H1 (cell line): ENCODE measurements at regions not wholly inside any gene's neighbourhood (a gene's known extent, or its start where the extent isn't known, plus 50 kb on each side); places are given as distances from the start of the nearest gene placed in this dataset.

Source experiments
- CTCF ChIA-PET: fragments of 300-600 bp; sonication (Branson Sonifier 250); formaldehyde crosslinking; loops from one replicate; lab custom pipeline; 2021; ENCODE audit not compliant: partially characterized antibody; lab: Charles Lee
- POLR2A ChIA-PET: fragments of 300-600 bp; sonication (Branson Sonifier 250); formaldehyde crosslinking; loops from one replicate; lab custom pipeline; 2021; ENCODE audit warnings: inconsistent platforms; ENCODE audit not compliant: partially characterized antibody; lab: Charles Lee
- DNase-seq, 2 experiments: peaks; one replicate each; pipeline versions ENCODE4 v3.0.0 to v3.0.0-alpha.2; 2010 to 2022; ENCODE audit warnings: low spot score in 2 of 2, low read depth in 1 of 2, mixed read lengths in 1 of 2
- FAIRE-seq: peaks from 2 replicates; lab custom pipeline; 2011; peaks lifted over from hg19 to GRCh38; lab: Jason Lieb, UNC
- H2AFZ ChIP-seq: 2 replicates; pipeline ENCODE4 v1.8.1; 2012; ENCODE audit warnings: low read length, inconsistent platforms
- H2AK5ac ChIP-seq: 2 replicates; pipeline ENCODE4 v1.6.1; 2013; ENCODE audit warnings: low read depth, low read length
- H2BK120ac ChIP-seq: replicated peaks from 2 replicates; pipeline ENCODE3; 2013; ENCODE audit warnings: low read depth, low read length, inconsistent platforms
- H2BK12ac ChIP-seq: 2 replicates; pipeline ENCODE4 v1.6.1; 2013; ENCODE audit warnings: low read depth, low read length
- H2BK15ac ChIP-seq: 2 replicates; pipeline ENCODE4 v1.6.1; 2013; ENCODE audit warnings: low read length
- H2BK20ac ChIP-seq: 2 replicates; pipeline ENCODE4 v1.6.1; 2013; ENCODE audit warnings: low read length
- H2BK5ac ChIP-seq: 2 replicates; pipeline ENCODE4 v1.6.1; 2013; ENCODE audit warnings: low read depth, low read length
- H3K14ac ChIP-seq: 2 replicates; pipeline ENCODE4 v1.6.1; 2013; ENCODE audit warnings: inconsistent platforms; ENCODE audit not compliant: insufficient read length
- H3K18ac ChIP-seq: 2 replicates; pipeline ENCODE4 v1.6.1; 2013; ENCODE audit warnings: low read length; ENCODE audit errors: extremely low read depth
- H3K23ac ChIP-seq: 2 replicates; pipeline ENCODE4 v1.6.1; 2013; ENCODE audit warnings: inconsistent platforms; ENCODE audit not compliant: insufficient read length
- H3K23me2 ChIP-seq: 2 replicates; pipeline ENCODE4 v1.6.1; 2013; ENCODE audit warnings: low read depth, low read length
- H3K27ac ChIP-seq: 2 replicates; pipeline ENCODE4 v1.6.1; 2011; ENCODE audit warnings: low read depth, low read length, inconsistent platforms
- H3K27me3 ChIP-seq, 4 experiments: replicated peaks in 1 of 4; 1 replicate in 1 of 4; 2 replicates in 3 of 4; pipeline versions ENCODE4 v1.6.1 to v1.8.1; 2011 to 2013; ENCODE audit warnings: low read length in 3 of 4, mild to moderate bottlenecking in 3 of 4, inconsistent platforms in 2 of 4, mixed read lengths in 2 of 4, moderate library complexity in 1 of 4; ENCODE audit not compliant: control insufficient read depth in 3 of 4, insufficient read depth in 3 of 4; ENCODE audit errors: extremely low read depth in 1 of 4
- H3K36me3 ChIP-seq, 4 experiments: 2 replicates each; pipeline versions ENCODE4 v1.6.1 to v1.8.1; 2011 to 2013; ENCODE audit warnings: mild to moderate bottlenecking in 4 of 4, low read length in 3 of 4, moderate library complexity in 2 of 4, control low read depth in 1 of 4, inconsistent platforms in 1 of 4; ENCODE audit not compliant: insufficient read depth in 4 of 4, control insufficient read depth in 2 of 4
- H3K4ac ChIP-seq: replicated peaks from 2 replicates; pipeline ENCODE3; 2013; ENCODE audit warnings: low read length, low read depth, mixed read lengths, inconsistent platforms; ENCODE audit not compliant: insufficient read length
- H3K4me1 ChIP-seq, 4 experiments: replicated peaks in 1 of 4; 1 replicate in 1 of 4; 2 replicates in 3 of 4; pipeline versions ENCODE4 v1.6.1 to v1.8.1; 2011 to 2013; ENCODE audit warnings: low read length in 3 of 4, inconsistent platforms in 2 of 4, mixed read lengths in 1 of 4; ENCODE audit not compliant: insufficient read depth in 4 of 4, control insufficient read depth in 3 of 4
- H3K4me2 ChIP-seq, 2 experiments: 2 replicates each; pipeline versions ENCODE4 v1.6.1 to v1.8.1; 2011 to 2013; ENCODE audit warnings: low read depth in 2 of 2, low read length in 2 of 2, control low read depth in 1 of 2, inconsistent platforms in 1 of 2, mild to moderate bottlenecking in 1 of 2; ENCODE audit not compliant: insufficient read depth in 1 of 2
- H3K4me3 ChIP-seq, 4 experiments: fragments of 200-600, 300-600 bp in 1 of 4; sonication (generic), shearing (Covaris generic), sonication (Bioruptor Twin) in 1 of 4; 2 replicates each; pipeline versions ENCODE4 v1.5.1 to v1.8.1; 2011 to 2016; ENCODE audit warnings: low read length in 4 of 4, low read depth in 3 of 4, control low read depth in 2 of 4, inconsistent platforms in 2 of 4, mild to moderate bottlenecking in 2 of 4, mixed read lengths in 1 of 4, moderate library complexity in 1 of 4; ENCODE audit not compliant: insufficient read depth in 2 of 4; ENCODE audit errors: extremely low read depth in 1 of 4
- H3K56ac ChIP-seq: replicated peaks from 2 replicates; pipeline ENCODE3; 2013; ENCODE audit warnings: low read depth, mild to moderate bottlenecking, mixed read lengths, low read length, inconsistent platforms; ENCODE audit not compliant: insufficient read length
- H3K79me1 ChIP-seq: 2 replicates; pipeline ENCODE4 v1.6.1; 2013; ENCODE audit warnings: low read depth, low read length, control low read depth
- H3K79me2 ChIP-seq, 2 experiments: 2 replicates each; pipeline versions ENCODE4 v1.6.1 to v1.8.1; 2012 to 2013; ENCODE audit warnings: low read length in 2 of 2, mild to moderate bottlenecking in 2 of 2, inconsistent platforms in 1 of 2; ENCODE audit not compliant: insufficient read depth in 2 of 2, control insufficient read depth in 1 of 2
- H3K9ac ChIP-seq, 4 experiments: replicated peaks in 1 of 4; 1 replicate in 1 of 4; 2 replicates in 3 of 4; pipeline versions ENCODE4 v1.6.1 to v1.8.1; 2011 to 2013; ENCODE audit warnings: low read depth in 3 of 4, low read length in 3 of 4, control low read depth in 2 of 4, mild to moderate bottlenecking in 2 of 4, moderate library complexity in 2 of 4, inconsistent platforms in 1 of 4; ENCODE audit errors: extremely low read depth in 1 of 4
- H3K9me3 ChIP-seq, 2 experiments: 2 replicates each; pipeline versions ENCODE4 v1.6.1 to v1.8.1; 2012 to 2013; ENCODE audit warnings: mild to moderate bottlenecking in 2 of 2, moderate library complexity in 2 of 2, control low read depth in 1 of 2, inconsistent platforms in 1 of 2, low read depth in 1 of 2, low read length in 1 of 2, mixed read lengths in 1 of 2; ENCODE audit not compliant: insufficient read depth in 2 of 2
- H4K20me1 ChIP-seq, 2 experiments: replicated peaks in 1 of 2; 2 replicates each; pipeline versions ENCODE3 to v1.8.1; 2011 to 2013; ENCODE audit warnings: inconsistent platforms in 2 of 2, low read length in 2 of 2, mild to moderate bottlenecking in 1 of 2; ENCODE audit not compliant: insufficient read depth in 2 of 2, control insufficient read depth in 1 of 2
- H4K5ac ChIP-seq: 2 replicates; pipeline ENCODE4 v1.6.1; 2013; ENCODE audit warnings: low read length, low read depth, mixed read lengths, inconsistent platforms; ENCODE audit not compliant: insufficient read length
- H4K8ac ChIP-seq: 2 replicates; pipeline ENCODE4 v1.8.0; 2013; ENCODE audit warnings: mild to moderate bottlenecking, moderate library complexity, low read length, inconsistent platforms; ENCODE audit not compliant: insufficient read depth; ENCODE audit errors: extremely low read depth
- H4K91ac ChIP-seq: replicated peaks from 2 replicates; pipeline ENCODE3; 2013; ENCODE audit warnings: low read length, mixed read lengths, inconsistent platforms; ENCODE audit not compliant: insufficient read length
- KDM4A ChIP-seq: IDR thresholded peaks from one replicate; pipeline ENCODE4 v1.7.1; 2012; ENCODE audit warnings: low read depth, mild to moderate bottlenecking, moderate library complexity, low read length, inconsistent platforms; ENCODE audit not compliant: severe bottlenecking
- POLR2AphosphoS5 ChIP-seq: IDR thresholded peaks from 2 replicates; pipeline ENCODE4 v1.6.1; 2011; ENCODE audit warnings: low read depth, low read length
- RAD21 ChIP-seq, 2 experiments: IDR thresholded peaks in 1 of 2; conservative IDR thresholded peaks in 1 of 2; 2 replicates each; pipeline ENCODE4 v1.6.1; 2011; ENCODE audit warnings: low read depth in 2 of 2, low read length in 2 of 2, improper control_type of control experiment in 1 of 2, inconsistent platforms in 1 of 2, mild to moderate bottlenecking in 1 of 2, moderate library complexity in 1 of 2
- SAP30 ChIP-seq: fragments of 300-600 bp; sonication (generic); IDR thresholded peaks from 2 replicates; pipeline ENCODE4 v1.7.1; 2012; ENCODE audit warnings: low read length, moderate library complexity, mild to moderate bottlenecking, inconsistent platforms; ENCODE audit not compliant: insufficient read depth, insufficient replicate concordance
- TBP ChIP-seq: IDR thresholded peaks from 2 replicates; pipeline ENCODE4 v1.6.1; 2011; ENCODE audit warnings: low read depth, low read length, improper control_type of control experiment
- WGBS, 2 experiments: shearing (Covaris generic) in 1 of 2; methylation state at CpG; one replicate each; pipeline versions ENCODE4 v1.1.6 to v1.1.7; 2013 to 2015; ENCODE audit warnings: low lambda C conversion rate in 2 of 2, mixed read lengths in 2 of 2, inconsistent platforms in 1 of 2, low coverage in 1 of 2, missing lambda C conversion rate in 1 of 2; ENCODE audit not compliant: insufficient replicate concordance in 2 of 2, insufficient coverage in 1 of 2, insufficient read length in 1 of 2; ENCODE audit errors: extremely low coverage in 1 of 2, missing lambda C conversion rate in 1 of 2; 5-methylcytosine and 5-hydroxymethylcytosine counted together
- TF ChIP-seq, protein P1 (sequence below): IDR thresholded peaks from 2 replicates; pipeline ENCODE4 v1.6.1; 2012; ENCODE audit warnings: inconsistent platforms
- TF ChIP-seq, protein P2 (sequence below): IDR thresholded peaks from 2 replicates; pipeline ENCODE4 v1.6.1; 2012; ENCODE audit warnings: inconsistent platforms
- TF ChIP-seq, protein P3 (sequence below), 3 experiments: IDR thresholded peaks; 1 replicate in 2 of 3; 2 replicates in 1 of 3; pipeline versions ENCODE4 v1.5.1 to v1.6.1; 2011; ENCODE audit warnings: low read length in 3 of 3, mild to moderate bottlenecking in 3 of 3, inconsistent platforms in 2 of 3, low read depth in 1 of 3, moderate library complexity in 1 of 3; ENCODE audit not compliant: insufficient read depth in 1 of 3; ENCODE audit errors: control extremely low read depth in 1 of 3

DNA sequence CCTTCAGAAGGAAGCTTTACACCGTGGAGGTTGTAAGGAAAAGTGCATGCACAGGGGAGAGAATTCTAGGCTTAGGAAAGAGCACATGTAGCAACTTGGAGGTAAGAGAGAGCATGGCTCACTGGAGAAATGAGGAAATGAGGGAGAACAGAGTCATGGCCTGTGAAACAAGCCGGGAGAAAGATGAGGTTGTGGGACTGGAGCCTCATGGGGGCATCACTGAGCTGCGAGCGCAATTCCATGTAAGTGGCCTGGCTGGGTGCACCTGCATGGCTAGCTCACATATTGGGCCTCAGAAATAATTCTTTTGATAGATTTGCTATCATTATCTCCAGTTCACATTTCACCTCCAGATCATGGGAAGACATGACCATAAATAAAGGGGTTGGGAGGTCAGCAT, 785.5 kb upstream of the RAB6C start:
- H2AFZ ChIP-seq = peak overlapping the region; percentile 79
- H3K9me3 ChIP-seq = no peaks in the 10 kb centered on the region

More for the DNA sequence above, 785.5 kb upstream of the RAB6C start:
- TF ChIP-seq RAD21 (IDR thresholded peaks at IDR 0.05 in 1 of 2, conservative IDR thresholded peaks at IDR 0.05 in 1 of 2; ENCODE audit: low read depth in 2 of 2, low read length in 2 of 2) (peak; percentile 71 to 74), POLR2AphosphoS5 (no peak), TBP (no peak), SAP30 (no peak), KDM4A (no peak)
- TF ChIP-seq, protein P1, sequence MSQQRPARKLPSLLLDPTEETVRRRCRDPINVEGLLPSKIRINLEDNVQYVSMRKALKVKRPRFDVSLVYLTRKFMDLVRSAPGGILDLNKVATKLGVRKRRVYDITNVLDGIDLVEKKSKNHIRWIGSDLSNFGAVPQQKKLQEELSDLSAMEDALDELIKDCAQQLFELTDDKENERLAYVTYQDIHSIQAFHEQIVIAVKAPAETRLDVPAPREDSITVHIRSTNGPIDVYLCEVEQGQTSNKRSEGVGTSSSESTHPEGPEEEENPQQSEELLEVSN = 0 out of 2 replicates have a peak, but pooled peaks have one; percentile 45
- TF ChIP-seq, protein P2, sequence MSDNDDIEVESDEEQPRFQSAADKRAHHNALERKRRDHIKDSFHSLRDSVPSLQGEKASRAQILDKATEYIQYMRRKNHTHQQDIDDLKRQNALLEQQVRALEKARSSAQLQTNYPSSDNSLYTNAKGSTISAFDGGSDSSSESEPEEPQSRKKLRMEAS = peak; percentile 24; the same call in 1 of the 2 replicates
- TF ChIP-seq, protein P3, sequence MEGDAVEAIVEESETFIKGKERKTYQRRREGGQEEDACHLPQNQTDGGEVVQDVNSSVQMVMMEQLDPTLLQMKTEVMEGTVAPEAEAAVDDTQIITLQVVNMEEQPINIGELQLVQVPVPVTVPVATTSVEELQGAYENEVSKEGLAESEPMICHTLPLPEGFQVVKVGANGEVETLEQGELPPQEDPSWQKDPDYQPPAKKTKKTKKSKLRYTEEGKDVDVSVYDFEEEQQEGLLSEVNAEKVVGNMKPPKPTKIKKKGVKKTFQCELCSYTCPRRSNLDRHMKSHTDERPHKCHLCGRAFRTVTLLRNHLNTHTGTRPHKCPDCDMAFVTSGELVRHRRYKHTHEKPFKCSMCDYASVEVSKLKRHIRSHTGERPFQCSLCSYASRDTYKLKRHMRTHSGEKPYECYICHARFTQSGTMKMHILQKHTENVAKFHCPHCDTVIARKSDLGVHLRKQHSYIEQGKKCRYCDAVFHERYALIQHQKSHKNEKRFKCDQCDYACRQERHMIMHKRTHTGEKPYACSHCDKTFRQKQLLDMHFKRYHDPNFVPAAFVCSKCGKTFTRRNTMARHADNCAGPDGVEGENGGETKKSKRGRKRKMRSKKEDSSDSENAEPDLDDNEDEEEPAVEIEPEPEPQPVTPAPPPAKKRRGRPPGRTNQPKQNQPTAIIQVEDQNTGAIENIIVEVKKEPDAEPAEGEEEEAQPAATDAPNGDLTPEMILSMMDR (IDR thresholded peaks at IDR 0.05; ENCODE audit: control extremely low read depth in 1 of 3, insufficient read depth in 1 of 3, low read depth in 1 of 3, low read length in 3 of 3) = peak; percentile 49 to 65 (median 59)
- TF ChIP-seq, all 59 proteins: peak for 4
- H3K9ac ChIP-seq = no peak overlapping the region
- no peak overlapping the region; the same call in 1 of the 2 replicates for H2BK15ac ChIP-seq
- POLR2A ChIA-PET = no interaction called here
- H2BK120ac ChIP-seq = no peak overlapping the region
- no peaks in the 10 kb centered on the region for H3K23me2 ChIP-seq
- no peak overlapping the region for H3K23ac ChIP-seq
- H3K36me3 ChIP-seq = no peaks in the 10 kb centered on the region
- H3K27ac ChIP-seq = no peak overlapping the region
- no peaks in the 10 kb centered on the region for H3K79me2 ChIP-seq
- H3K79me1 ChIP-seq = no peaks in the 10 kb centered on the region
- H3K4me1 ChIP-seq = peaks cover 6 to 13% (median 9%) of the 10 kb centered on the region in 4 experiments
- DNase-seq (no peak), FAIRE-seq (no peak)
- no peak overlapping the region for H3K14ac ChIP-seq
- no peak overlapping the region for H2BK5ac ChIP-seq
- H2BK20ac ChIP-seq = no peak overlapping the region; the same call in 1 of the 2 replicates
- no peaks in the 10 kb centered on the region for H4K20me1 ChIP-seq
- CTCF ChIA-PET = interaction anchor here (0.7 to 2.5 kb wide), 17 partner anchors 8 to 660 kb away, joined by 3 to 9 read pairs (median 4); no protein-coding TSS in a partner anchor
- H3K4me3 ChIP-seq = no peak overlapping the region
- peak overlapping the region; percentile 12 for H4K5ac ChIP-seq
- no peak overlapping the region for H3K4me2 ChIP-seq
- WGBS, 2 experiments = 79% methylated on average over 4 of the region's 4 CpGs; no CpG with 5 or more reads in 1 of the 2 experiments
- peak overlapping the region; percentile 64 for H2BK12ac ChIP-seq
- H3K27me3 ChIP-seq = peaks cover 0 to 4% (median 0%) of the 10 kb centered on the region in 4 experiments; a peak in 2 of 7 replicates
- H4K91ac ChIP-seq = no peak overlapping the region
- no peak overlapping the region for H2AK5ac ChIP-seq
- H4K8ac ChIP-seq = no peak overlapping the region
- no peak overlapping the region for H3K4ac ChIP-seq
- no peak overlapping the region for H3K18ac ChIP-seq
- no peak overlapping the region for H3K56ac ChIP-seq
